CD4-positive, alpha-beta T cell (primary cell): ENCODE measurements at regions not wholly inside any gene's neighbourhood (a gene's known extent, or its start where the extent isn't known, plus 50 kb on each side); places are given as distances from the start of the nearest gene placed in this dataset.

Source experiments
- ATAC-seq: fragments of 200-7000 bp; cut with Tn5 transposase; one replicate; pipeline ENCODE4 v1.10.0; 2022; ENCODE audit warnings: mild to moderate bottlenecking; ENCODE audit not compliant: poor library complexity
- CTCF ChIA-PET: fragments of 350-600 bp; sonication (Branson Sonifier 250); formaldehyde crosslinking; loops from one replicate; lab custom pipeline; 2021; ENCODE audit warnings: antibody characterized with exemption, inconsistent platforms; lab: Charles Lee
- POLR2A ChIA-PET: fragments of 350-600 bp; sonication (Branson Sonifier 250); formaldehyde crosslinking; loops from one replicate; lab custom pipeline; 2021; ENCODE audit warnings: antibody characterized with exemption, inconsistent platforms; lab: Charles Lee
- DNase-seq, 14 experiments: peaks; one replicate each; pipeline ENCODE4 v3.0.0-alpha.2; 2013 to 2020; ENCODE audit warnings: mixed read lengths in 2 of 14
- H3K27ac ChIP-seq, 2 donors: one replicate each; pipeline versions ENCODE4 v1.5.1 to v1.7.0; 2013; ENCODE audit warnings: low read length in 2 of 2, low read depth in 1 of 2, mild to moderate bottlenecking in 1 of 2
- H3K27me3 ChIP-seq, 2 experiments: 1 replicate in 1 of 2; 2 replicates in 1 of 2; pipeline versions ENCODE4 v1.6.1 to v1.7.0; 2013; ENCODE audit warnings: low read length in 2 of 2, control low read depth in 1 of 2, mild to moderate bottlenecking in 1 of 2, moderate library complexity in 1 of 2; ENCODE audit not compliant: insufficient read depth in 2 of 2, control insufficient read depth in 1 of 2
- H3K36me3 ChIP-seq: one replicate; pipeline ENCODE4 v1.6.1; 2013; ENCODE audit warnings: low read length, control low read depth; ENCODE audit not compliant: insufficient read depth
- H3K4me1 ChIP-seq: one replicate; pipeline ENCODE4 v1.6.1; 2013; ENCODE audit warnings: low read length, control low read depth; ENCODE audit not compliant: insufficient read depth
- H3K4me3 ChIP-seq: one replicate; pipeline ENCODE4 v1.5.1; 2013; ENCODE audit warnings: mild to moderate bottlenecking, low read length, moderate library complexity
- H3K9me3 ChIP-seq, 2 experiments: 1 replicate in 1 of 2; 2 replicates in 1 of 2; pipeline versions ENCODE4 v1.6.1 to v1.7.0; 2013; ENCODE audit warnings: low read length in 2 of 2, mild to moderate bottlenecking in 2 of 2, control low read depth in 1 of 2, moderate library complexity in 1 of 2; ENCODE audit not compliant: control insufficient read depth in 1 of 2, insufficient read depth in 1 of 2
- H3K27ac Mint-ChIP-seq: one replicate; pipeline ENCODE4 v1.8.0; 2020; ENCODE audit warnings: mixed read lengths
- H3K27me3 Mint-ChIP-seq: one replicate; pipeline ENCODE4 v1.8.0; 2021; ENCODE audit warnings: mixed read lengths
- H3K36me3 Mint-ChIP-seq: one replicate; pipeline ENCODE4 v1.8.0; 2021; ENCODE audit warnings: low read depth, mixed read lengths
- H3K4me1 Mint-ChIP-seq: one replicate; pipeline ENCODE4 v1.8.0; 2021; ENCODE audit warnings: low read depth, mixed read lengths
- H3K4me3 Mint-ChIP-seq: one replicate; pipeline ENCODE4 v1.8.0; 2020; ENCODE audit warnings: mild to moderate bottlenecking, mixed read lengths
- H3K9me3 Mint-ChIP-seq: one replicate; pipeline ENCODE4 v1.8.0; 2020; ENCODE audit warnings: mixed read lengths
- intact Hi-C, 2 experiments: fragments of 100-400 bp; cut with DNase I in 1 of 2; cut with micrococcal nuclease in 1 of 2; formaldehyde crosslinking; loops; one replicate each; pipeline versions ENCODE4 v1.15.1 to v1.9.0; 2023 to 2025; cut with DNase I, micrococcal nuclease
- TF ChIP-seq, protein P1 (sequence below): fragments of 200-600 bp; IDR thresholded peaks from one replicate; pipeline ENCODE4 v1.8.0; 2022; ENCODE audit warnings: antibody characterized with exemption, mild to moderate bottlenecking

DNA sequence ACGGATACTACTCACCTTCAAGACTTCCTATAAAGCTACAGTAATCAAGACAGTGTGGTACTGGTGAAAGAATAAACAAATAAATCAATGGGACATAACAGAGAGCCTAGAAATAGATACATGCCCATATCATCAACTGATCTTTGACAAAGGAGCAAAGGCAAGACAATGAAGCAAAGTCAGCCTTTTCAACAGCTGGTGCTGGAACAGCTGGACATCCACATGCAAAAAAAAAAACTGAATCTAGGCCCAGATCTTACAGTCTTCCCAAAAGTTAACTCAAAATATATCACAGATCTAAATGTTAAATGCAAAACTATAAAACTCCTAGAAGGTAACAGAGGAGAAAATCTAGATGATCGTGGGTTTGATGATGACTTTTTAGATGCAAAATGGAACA, 170.3 kb downstream of the MIS18A start:
- TF ChIP-seq, protein P1, sequence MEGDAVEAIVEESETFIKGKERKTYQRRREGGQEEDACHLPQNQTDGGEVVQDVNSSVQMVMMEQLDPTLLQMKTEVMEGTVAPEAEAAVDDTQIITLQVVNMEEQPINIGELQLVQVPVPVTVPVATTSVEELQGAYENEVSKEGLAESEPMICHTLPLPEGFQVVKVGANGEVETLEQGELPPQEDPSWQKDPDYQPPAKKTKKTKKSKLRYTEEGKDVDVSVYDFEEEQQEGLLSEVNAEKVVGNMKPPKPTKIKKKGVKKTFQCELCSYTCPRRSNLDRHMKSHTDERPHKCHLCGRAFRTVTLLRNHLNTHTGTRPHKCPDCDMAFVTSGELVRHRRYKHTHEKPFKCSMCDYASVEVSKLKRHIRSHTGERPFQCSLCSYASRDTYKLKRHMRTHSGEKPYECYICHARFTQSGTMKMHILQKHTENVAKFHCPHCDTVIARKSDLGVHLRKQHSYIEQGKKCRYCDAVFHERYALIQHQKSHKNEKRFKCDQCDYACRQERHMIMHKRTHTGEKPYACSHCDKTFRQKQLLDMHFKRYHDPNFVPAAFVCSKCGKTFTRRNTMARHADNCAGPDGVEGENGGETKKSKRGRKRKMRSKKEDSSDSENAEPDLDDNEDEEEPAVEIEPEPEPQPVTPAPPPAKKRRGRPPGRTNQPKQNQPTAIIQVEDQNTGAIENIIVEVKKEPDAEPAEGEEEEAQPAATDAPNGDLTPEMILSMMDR: no peak
- intact Hi-C loops: no loop called here

DNA sequence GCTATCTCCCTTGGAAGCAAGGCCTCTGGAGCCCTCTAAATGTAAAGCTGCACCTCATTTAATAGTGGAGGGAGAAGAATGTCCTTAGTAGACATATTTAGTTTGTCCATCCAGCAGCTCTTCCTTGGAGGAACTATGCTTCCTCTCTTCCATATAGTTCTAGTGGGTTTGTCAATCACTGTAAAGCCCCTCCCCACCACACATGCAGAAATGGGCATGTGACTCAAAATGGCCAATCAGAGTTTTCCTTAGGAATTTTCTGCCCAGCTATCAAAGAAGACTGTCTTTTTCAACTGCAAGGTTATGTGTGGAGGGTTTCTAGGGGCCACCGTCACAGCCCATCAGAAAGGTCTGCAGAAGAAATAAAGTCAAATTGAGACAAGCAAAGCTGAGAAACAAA, 175.5 kb downstream of the MIS18A start:
- H3K4me1 ChIP-seq: no peaks in the 10 kb centered on the region
- TF ChIP-seq, protein P1: no peak
- H3K36me3 Mint-ChIP-seq: no peaks in the 10 kb centered on the region
- H3K27me3 Mint-ChIP-seq: peaks cover 21% of the 10 kb centered on the region
- no peaks in the 10 kb centered on the region for H3K36me3 ChIP-seq
- DNase-seq (no peak), ATAC-seq (no peak)
- H3K27ac Mint-ChIP-seq: no peak overlapping the region
- ChIA-PET POLR2A (no interaction called here), CTCF (no interaction called here)
- no peaks in the 10 kb centered on the region for H3K9me3 Mint-ChIP-seq
- peaks cover 0 to 3% of the 10 kb centered on the region in 2 experiments for H3K27me3 ChIP-seq
- no peak overlapping the region for H3K4me3 ChIP-seq
- no peak overlapping the region for H3K4me3 Mint-ChIP-seq
- intact Hi-C loops: no loop called here
- H3K9me3 ChIP-seq: no peaks in the 10 kb centered on the region
- H3K4me1 Mint-ChIP-seq: no peaks in the 10 kb centered on the region
- no peak overlapping the region for H3K27ac ChIP-seq

More for the DNA sequence above, 170.3 kb downstream of the MIS18A start:
- DNase-seq: no peak
- Histone ChIP-seq H3K4me1 (no peaks in the 10 kb centered on the region), H3K27me3 (peaks cover 0 to 7% of the 10 kb centered on the region in 2 experiments), H3K9me3 (no peaks in the 10 kb centered on the region), H3K27ac (no peak overlapping the region), H3K4me3 (no peak overlapping the region), H3K36me3 (no peaks in the 10 kb centered on the region)
- Mint-ChIP-seq H3K27me3 (peaks cover 13% of the 10 kb centered on the region), H3K9me3 (no peaks in the 10 kb centered on the region), H3K4me3 (no peak overlapping the region), H3K36me3 (no peaks in the 10 kb centered on the region), H3K4me1 (no peaks in the 10 kb centered on the region), H3K27ac (no peak overlapping the region)
- no peak for ATAC-seq
- ChIA-PET CTCF (no interaction called here), POLR2A (no interaction called here)

DNA sequence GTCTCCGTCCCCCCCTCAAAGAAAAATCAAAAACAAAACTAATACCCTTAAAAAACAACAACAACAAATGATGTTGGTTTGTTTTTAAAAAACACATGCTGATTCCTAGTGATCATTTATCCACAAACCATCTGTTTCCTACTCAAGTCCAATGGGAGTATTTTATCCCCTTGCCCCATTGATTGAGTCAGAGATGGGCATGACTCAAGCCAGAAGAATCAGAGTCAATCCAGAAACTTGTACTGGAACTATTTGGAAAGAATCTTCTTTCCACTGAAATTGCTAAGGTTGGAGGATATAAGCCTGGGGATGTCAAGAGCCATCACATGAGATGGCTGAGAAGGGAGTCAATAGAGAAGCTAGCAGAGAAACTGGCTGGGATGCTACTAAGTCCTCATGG, 176.4 kb downstream of the MIS18A start:
- POLR2A ChIA-PET: no interaction called here
- Mint-ChIP-seq H3K36me3 (no peaks in the 10 kb centered on the region), H3K27ac (no peak overlapping the region), H3K4me3 (no peak overlapping the region), H3K27me3 (peaks cover 21% of the 10 kb centered on the region), H3K4me1 (no peaks in the 10 kb centered on the region), H3K9me3 (no peaks in the 10 kb centered on the region)
- intact Hi-C loops: no loop called here
- ATAC-seq: no peak
- TF ChIP-seq, protein P1: no peak
- Histone ChIP-seq H3K4me1 (no peaks in the 10 kb centered on the region), H3K27ac (no peak overlapping the region), H3K36me3 (no peaks in the 10 kb centered on the region), H3K4me3 (no peak overlapping the region), H3K9me3 (no peaks in the 10 kb centered on the region), H3K27me3 (peaks cover 0 to 3% of the 10 kb centered on the region in 2 experiments)
- DNase-seq: no peak
- CTCF ChIA-PET: no interaction called here
